ENCODE measurements at regions not wholly inside any gene's neighbourhood (a gene's known extent, or its start where the extent isn't known, plus 50 kb on each side); places are given as distances from the start of the nearest gene placed in this dataset.
A peak's percentile ranks its signal among the peaks of the same experiment; 100 is the strongest.

GRCh38 chr15:66963710-66964109 lies 101.7 kb upstream of the SMAD3 start:
- TF ChIP-seq TAF1 (IDR thresholded peaks at IDR 0.05; ENCODE audit: low read depth), result no peak
- TF ChIP-seq MAX (IDR thresholded peaks at IDR 0.05), result no peak
- no peak for TF ChIP-seq EP300 (IDR thresholded peaks at IDR 0.05; ENCODE audit: borderline replicate concordance)
- TF ChIP-seq TCF12 (IDR thresholded peaks at IDR 0.05; ENCODE audit: low read depth), result no peak
- TF ChIP-seq RAD21 (IDR thresholded peaks at IDR 0.05; ENCODE audit: low read depth), result no peak
- no peak for TF ChIP-seq YY1 (IDR thresholded peaks at IDR 0.05; ENCODE audit: low read depth)
- TF ChIP-seq, protein P1, sequence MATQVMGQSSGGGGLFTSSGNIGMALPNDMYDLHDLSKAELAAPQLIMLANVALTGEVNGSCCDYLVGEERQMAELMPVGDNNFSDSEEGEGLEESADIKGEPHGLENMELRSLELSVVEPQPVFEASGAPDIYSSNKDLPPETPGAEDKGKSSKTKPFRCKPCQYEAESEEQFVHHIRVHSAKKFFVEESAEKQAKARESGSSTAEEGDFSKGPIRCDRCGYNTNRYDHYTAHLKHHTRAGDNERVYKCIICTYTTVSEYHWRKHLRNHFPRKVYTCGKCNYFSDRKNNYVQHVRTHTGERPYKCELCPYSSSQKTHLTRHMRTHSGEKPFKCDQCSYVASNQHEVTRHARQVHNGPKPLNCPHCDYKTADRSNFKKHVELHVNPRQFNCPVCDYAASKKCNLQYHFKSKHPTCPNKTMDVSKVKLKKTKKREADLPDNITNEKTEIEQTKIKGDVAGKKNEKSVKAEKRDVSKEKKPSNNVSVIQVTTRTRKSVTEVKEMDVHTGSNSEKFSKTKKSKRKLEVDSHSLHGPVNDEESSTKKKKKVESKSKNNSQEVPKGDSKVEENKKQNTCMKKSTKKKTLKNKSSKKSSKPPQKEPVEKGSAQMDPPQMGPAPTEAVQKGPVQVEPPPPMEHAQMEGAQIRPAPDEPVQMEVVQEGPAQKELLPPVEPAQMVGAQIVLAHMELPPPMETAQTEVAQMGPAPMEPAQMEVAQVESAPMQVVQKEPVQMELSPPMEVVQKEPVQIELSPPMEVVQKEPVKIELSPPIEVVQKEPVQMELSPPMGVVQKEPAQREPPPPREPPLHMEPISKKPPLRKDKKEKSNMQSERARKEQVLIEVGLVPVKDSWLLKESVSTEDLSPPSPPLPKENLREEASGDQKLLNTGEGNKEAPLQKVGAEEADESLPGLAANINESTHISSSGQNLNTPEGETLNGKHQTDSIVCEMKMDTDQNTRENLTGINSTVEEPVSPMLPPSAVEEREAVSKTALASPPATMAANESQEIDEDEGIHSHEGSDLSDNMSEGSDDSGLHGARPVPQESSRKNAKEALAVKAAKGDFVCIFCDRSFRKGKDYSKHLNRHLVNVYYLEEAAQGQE (IDR thresholded peaks at IDR 0.05; ENCODE audit: low read depth), result no peak
- TF ChIP-seq NFIC (IDR thresholded peaks at IDR 0.05), result no peak
- TF ChIP-seq USF1 (IDR thresholded peaks at IDR 0.05), result no peak
- TF ChIP-seq ZBTB7A (IDR thresholded peaks at IDR 0.05; ENCODE audit: low read depth), result no peak
- no peak for TF ChIP-seq FOXM1 (IDR thresholded peaks at IDR 0.05; ENCODE audit: borderline replicate concordance, low read depth)
- TF ChIP-seq CEBPB (IDR thresholded peaks at IDR 0.05), result no peak
- no peak for TF ChIP-seq EGR1 (IDR thresholded peaks at IDR 0.05)
- no peak for TF ChIP-seq CREB1 (IDR thresholded peaks at IDR 0.05; ENCODE audit: low read depth)
- no peak for TF ChIP-seq TEAD4 (IDR thresholded peaks at IDR 0.05)

- TF ChIP-seq, protein P1 (IDR thresholded peaks at IDR 0.05; ENCODE audit: low read depth), result no peak
- no peak for TF ChIP-seq EGR1 (IDR thresholded peaks at IDR 0.05)
- TF ChIP-seq ZBTB7A (IDR thresholded peaks at IDR 0.05; ENCODE audit: low read depth), result no peak
- no peak for TF ChIP-seq TCF12 (IDR thresholded peaks at IDR 0.05; ENCODE audit: low read depth)
- TF ChIP-seq MAX (IDR thresholded peaks at IDR 0.05), result no peak
Observed at GRCh38 chr15:66964111-66964738, 101.2 kb upstream of the SMAD3 start.

- TF ChIP-seq ZBTB7A (IDR thresholded peaks at IDR 0.05; ENCODE audit: low read depth) (no peak), CEBPB (IDR thresholded peaks at IDR 0.05) (no peak), TEAD4 (IDR thresholded peaks at IDR 0.05) (no peak), CREB1 (IDR thresholded peaks at IDR 0.05; ENCODE audit: low read depth) (no peak), NFIC (IDR thresholded peaks at IDR 0.05) (no peak)
Observed at GRCh38 chr15:66964791-66965190, 100.6 kb upstream of the SMAD3 start.

GRCh38 chr15:66965201-66965900 lies 100.1 kb upstream of the SMAD3 start:
- TF ChIP-seq TCF12 (IDR thresholded peaks at IDR 0.05; ENCODE audit: low read depth), result no peak
- no peak for TF ChIP-seq EGR1 (IDR thresholded peaks at IDR 0.05)

GRCh38 chr15:66966256-66966655 lies 99.1 kb upstream of the SMAD3 start:
- TF ChIP-seq ZBTB7A (IDR thresholded peaks at IDR 0.05; ENCODE audit: low read depth) (no peak), CEBPB (IDR thresholded peaks at IDR 0.05) (no peak), FOXM1 (IDR thresholded peaks at IDR 0.05; ENCODE audit: borderline replicate concordance, low read depth) (no peak), TAF1 (IDR thresholded peaks at IDR 0.05; ENCODE audit: low read depth) (no peak), RAD21 (IDR thresholded peaks at IDR 0.05; ENCODE audit: low read depth) (peak; percentile 44; the same call in 1 of the 2 replicates), YY1 (IDR thresholded peaks at IDR 0.05; ENCODE audit: low read depth) (no peak), EGR1 (IDR thresholded peaks at IDR 0.05) (no peak), NFIC (IDR thresholded peaks at IDR 0.05) (no peak)
- TF ChIP-seq, protein P1 (IDR thresholded peaks at IDR 0.05; ENCODE audit: low read depth), result no peak
